ENCODE measurements at regions not wholly inside any gene's neighbourhood (a gene's known extent, or its start where the extent isn't known, plus 50 kb on each side); places are given as distances from the start of the nearest gene placed in this dataset.

DNA sequence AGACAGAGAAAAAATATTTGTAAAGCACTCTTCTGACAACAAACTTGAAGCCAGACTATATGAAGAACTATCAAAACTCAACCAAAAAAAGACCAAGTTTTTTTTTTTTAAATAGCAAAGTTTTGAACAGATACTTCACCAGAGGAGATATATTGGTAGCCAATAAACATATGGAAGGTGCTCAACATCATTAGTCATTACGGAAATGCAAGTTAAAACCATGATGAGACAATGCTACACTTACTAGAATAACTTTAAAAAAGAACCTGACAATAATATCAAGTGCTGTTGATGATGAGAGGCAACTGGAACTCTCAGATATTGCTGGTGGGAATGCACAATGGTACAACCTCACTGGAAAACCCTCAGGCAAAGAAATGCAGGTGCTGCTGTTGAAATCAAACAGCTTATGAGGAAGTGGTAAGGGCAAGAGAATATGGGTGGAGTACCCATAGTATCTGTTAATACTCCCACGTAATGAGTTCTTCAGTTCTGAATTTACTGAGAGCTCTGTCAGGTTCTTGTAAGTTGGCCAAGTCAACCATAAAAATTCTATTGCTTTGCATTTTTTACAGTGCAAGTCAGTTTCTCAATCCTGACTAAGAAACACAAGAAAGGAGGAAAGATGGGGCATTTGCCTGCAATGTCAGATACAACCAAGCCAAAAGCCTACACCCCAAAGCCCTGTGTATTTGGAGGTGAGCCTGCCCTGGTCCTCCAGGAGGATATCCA, 87.3 kb upstream of the GNAQ start:
- TF ChIP-seq, protein P1, sequence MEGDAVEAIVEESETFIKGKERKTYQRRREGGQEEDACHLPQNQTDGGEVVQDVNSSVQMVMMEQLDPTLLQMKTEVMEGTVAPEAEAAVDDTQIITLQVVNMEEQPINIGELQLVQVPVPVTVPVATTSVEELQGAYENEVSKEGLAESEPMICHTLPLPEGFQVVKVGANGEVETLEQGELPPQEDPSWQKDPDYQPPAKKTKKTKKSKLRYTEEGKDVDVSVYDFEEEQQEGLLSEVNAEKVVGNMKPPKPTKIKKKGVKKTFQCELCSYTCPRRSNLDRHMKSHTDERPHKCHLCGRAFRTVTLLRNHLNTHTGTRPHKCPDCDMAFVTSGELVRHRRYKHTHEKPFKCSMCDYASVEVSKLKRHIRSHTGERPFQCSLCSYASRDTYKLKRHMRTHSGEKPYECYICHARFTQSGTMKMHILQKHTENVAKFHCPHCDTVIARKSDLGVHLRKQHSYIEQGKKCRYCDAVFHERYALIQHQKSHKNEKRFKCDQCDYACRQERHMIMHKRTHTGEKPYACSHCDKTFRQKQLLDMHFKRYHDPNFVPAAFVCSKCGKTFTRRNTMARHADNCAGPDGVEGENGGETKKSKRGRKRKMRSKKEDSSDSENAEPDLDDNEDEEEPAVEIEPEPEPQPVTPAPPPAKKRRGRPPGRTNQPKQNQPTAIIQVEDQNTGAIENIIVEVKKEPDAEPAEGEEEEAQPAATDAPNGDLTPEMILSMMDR (IDR thresholded peaks at IDR 0.05; ENCODE audit: borderline replicate concordance, extremely low read depth, low read length, poor library complexity, severe bottlenecking) = no peak
- no peak for TF ChIP-seq EZH2 (IDR thresholded peaks at IDR 0.05; ENCODE audit: borderline replicate concordance, low read depth, low read length, severe bottlenecking)

All from DND-41 (cell line).